ENCODE measurements at regions not wholly inside any gene's neighbourhood (a gene's known extent, or its start where the extent isn't known, plus 50 kb on each side); places are given as distances from the start of the nearest gene placed in this dataset.

GRCh38 chr22:49649166-49650068 lies 178.3 kb downstream of the BRD1 start:
- no peaks in the 10 kb centered on the region for H3K9me3 ChIP-seq (ENCODE audit: low read depth, low read length)
- no peak overlapping the region for H3K4me3 ChIP-seq (ENCODE audit: low read length)
- no peaks in the 10 kb centered on the region for H3K4me1 ChIP-seq (ENCODE audit: insufficient read depth, low read length)
- H3K27me3 ChIP-seq (ENCODE audit: insufficient read depth, low read length): no peaks in the 10 kb centered on the region

- no peaks in the 10 kb centered on the region for H3K4me1 ChIP-seq (ENCODE audit: insufficient read depth, low read length)
- no peak overlapping the region for H3K4me3 ChIP-seq (ENCODE audit: low read length)
- H3K9me3 ChIP-seq (ENCODE audit: low read depth, low read length): no peaks in the 10 kb centered on the region
- H3K27me3 ChIP-seq (ENCODE audit: insufficient read depth, low read length): no peaks in the 10 kb centered on the region
Observed at GRCh38 chr22:49648053-49648452, 179.6 kb downstream of the BRD1 start.

- Histone ChIP-seq H3K27me3 (ENCODE audit: insufficient read depth, low read length) (no peaks in the 10 kb centered on the region), H3K9me3 (ENCODE audit: low read depth, low read length) (no peaks in the 10 kb centered on the region), H3K4me3 (ENCODE audit: low read length) (no peak overlapping the region), H3K4me1 (ENCODE audit: insufficient read depth, low read length) (no peaks in the 10 kb centered on the region)
Observed at GRCh38 chr22:49647627-49648026, 180.0 kb downstream of the BRD1 start.

GRCh38 chr22:49646876-49647275 lies 180.8 kb downstream of the BRD1 start:
- no peaks in the 10 kb centered on the region for H3K4me1 ChIP-seq (ENCODE audit: insufficient read depth, low read length)
- H3K27me3 ChIP-seq (ENCODE audit: insufficient read depth, low read length): no peaks in the 10 kb centered on the region
- H3K4me3 ChIP-seq (ENCODE audit: low read length): no peak overlapping the region
- no peaks in the 10 kb centered on the region for H3K9me3 ChIP-seq (ENCODE audit: low read depth, low read length)

GRCh38 chr22:49645791-49646550 lies 181.7 kb downstream of the BRD1 start:
- Histone ChIP-seq H3K4me1 (ENCODE audit: insufficient read depth, low read length) (no peaks in the 10 kb centered on the region), H3K9me3 (ENCODE audit: low read depth, low read length) (no peaks in the 10 kb centered on the region), H3K27me3 (ENCODE audit: insufficient read depth, low read length) (no peaks in the 10 kb centered on the region), H3K4me3 (ENCODE audit: low read length) (no peak overlapping the region)

- Histone ChIP-seq H3K4me1 (ENCODE audit: insufficient read depth, low read length) (no peaks in the 10 kb centered on the region), H3K27me3 (ENCODE audit: insufficient read depth, low read length) (no peaks in the 10 kb centered on the region), H3K4me3 (ENCODE audit: low read length) (no peak overlapping the region), H3K9me3 (ENCODE audit: low read depth, low read length) (no peaks in the 10 kb centered on the region)
Observed at GRCh38 chr22:49645257-49645656, 182.4 kb downstream of the BRD1 start.

GRCh38 chr22:49643998-49644397 lies 183.7 kb downstream of the BRD1 start:
- H3K4me1 ChIP-seq (ENCODE audit: insufficient read depth, low read length): no peaks in the 10 kb centered on the region
- H3K4me3 ChIP-seq (ENCODE audit: low read length): no peak overlapping the region

GRCh38 chr22:49643466-49643865 lies 184.2 kb downstream of the BRD1 start:
- Histone ChIP-seq H3K4me1 (ENCODE audit: insufficient read depth, low read length) (no peaks in the 10 kb centered on the region), H3K9me3 (ENCODE audit: low read depth, low read length) (no peaks in the 10 kb centered on the region), H3K4me3 (ENCODE audit: low read length) (no peak overlapping the region), H3K27me3 (ENCODE audit: insufficient read depth, low read length) (no peaks in the 10 kb centered on the region)

More at GRCh38 chr22:49643998-49644397, 183.7 kb downstream of the BRD1 start:
- Histone ChIP-seq H3K27me3 (ENCODE audit: insufficient read depth, low read length) (no peaks in the 10 kb centered on the region), H3K9me3 (ENCODE audit: low read depth, low read length) (no peaks in the 10 kb centered on the region)

GRCh38 chr22:49642741-49643140 lies 184.9 kb downstream of the BRD1 start:
- H3K4me1 ChIP-seq (ENCODE audit: insufficient read depth, low read length): no peaks in the 10 kb centered on the region
- H3K4me3 ChIP-seq (ENCODE audit: low read length): no peak overlapping the region
- no peaks in the 10 kb centered on the region for H3K27me3 ChIP-seq (ENCODE audit: insufficient read depth, low read length)
- H3K9me3 ChIP-seq (ENCODE audit: low read depth, low read length): no peaks in the 10 kb centered on the region

- Histone ChIP-seq H3K4me3 (ENCODE audit: low read length) (no peak overlapping the region), H3K9me3 (ENCODE audit: low read depth, low read length) (no peaks in the 10 kb centered on the region), H3K27me3 (ENCODE audit: insufficient read depth, low read length) (no peaks in the 10 kb centered on the region), H3K4me1 (ENCODE audit: insufficient read depth, low read length) (no peaks in the 10 kb centered on the region)
Observed at GRCh38 chr22:49642331-49642730, 185.3 kb downstream of the BRD1 start.

GRCh38 chr22:49641770-49642313 lies 185.8 kb downstream of the BRD1 start:
- Histone ChIP-seq H3K4me3 (ENCODE audit: low read length) (no peak overlapping the region), H3K27me3 (ENCODE audit: insufficient read depth, low read length) (no peaks in the 10 kb centered on the region), H3K4me1 (ENCODE audit: insufficient read depth, low read length) (no peaks in the 10 kb centered on the region), H3K9me3 (ENCODE audit: low read depth, low read length) (no peaks in the 10 kb centered on the region)

GRCh38 chr22:49640366-49641095 lies 187.1 kb downstream of the BRD1 start:
- Histone ChIP-seq H3K27me3 (ENCODE audit: insufficient read depth, low read length) (no peaks in the 10 kb centered on the region), H3K9me3 (ENCODE audit: low read depth, low read length) (no peaks in the 10 kb centered on the region), H3K4me3 (ENCODE audit: low read length) (no peak overlapping the region), H3K4me1 (ENCODE audit: insufficient read depth, low read length) (no peaks in the 10 kb centered on the region)

- H3K27me3 ChIP-seq (ENCODE audit: insufficient read depth, low read length): no peaks in the 10 kb centered on the region
- no peaks in the 10 kb centered on the region for H3K4me1 ChIP-seq (ENCODE audit: insufficient read depth, low read length)
- no peak overlapping the region for H3K4me3 ChIP-seq (ENCODE audit: low read length)
- H3K9me3 ChIP-seq (ENCODE audit: low read depth, low read length): no peaks in the 10 kb centered on the region
Observed at GRCh38 chr22:49639956-49640355, 187.7 kb downstream of the BRD1 start.

GRCh38 chr22:49638788-49639187 lies 188.9 kb downstream of the BRD1 start:
- Histone ChIP-seq H3K4me3 (ENCODE audit: low read length) (no peak overlapping the region), H3K9me3 (ENCODE audit: low read depth, low read length) (no peaks in the 10 kb centered on the region), H3K27me3 (ENCODE audit: insufficient read depth, low read length) (no peaks in the 10 kb centered on the region), H3K4me1 (ENCODE audit: insufficient read depth, low read length) (no peaks in the 10 kb centered on the region)

- Histone ChIP-seq H3K4me1 (ENCODE audit: insufficient read depth, low read length) (no peaks in the 10 kb centered on the region), H3K27me3 (ENCODE audit: insufficient read depth, low read length) (no peaks in the 10 kb centered on the region), H3K9me3 (ENCODE audit: low read depth, low read length) (no peaks in the 10 kb centered on the region), H3K4me3 (ENCODE audit: low read length) (no peak overlapping the region)
Observed at GRCh38 chr22:49638001-49638400, 189.7 kb downstream of the BRD1 start.

All from mononuclear cell (primary cell).